Suprapubic skin (tissue), 3 donors: ENCODE measurements at regions not wholly inside any gene's neighbourhood (a gene's known extent, or its start where the extent isn't known, plus 50 kb on each side); places are given as distances from the start of the nearest gene placed in this dataset.

ENCODE experiments used
- CTCF ChIP-seq, 2 donors: fragments of 200-600 bp in 1 of 2; fragments of 450-650 bp in 1 of 2; sonication (generic) in 1 of 2; IDR thresholded peaks; one replicate each; pipeline ENCODE4 v1.5.1; 2016 to 2019; ENCODE audit warnings: antibody characterized with exemption in 2 of 2, mild to moderate bottlenecking in 1 of 2, moderate library complexity in 1 of 2
- EP300 ChIP-seq: sonication (generic); formaldehyde crosslinking; IDR thresholded peaks from one replicate; pipeline ENCODE4 v1.6.1; 2017; ENCODE audit warnings: antibody characterized with exemption

GRCh38 chr6:168856914-168857313, 396.7 kb downstream of the THBS2 start:
- TF ChIP-seq EP300 (no peak), CTCF (IDR thresholded peaks at IDR 0.05) (no peak)
